GM23338 (cell line): ENCODE measurements at regions not wholly inside any gene's neighbourhood (a gene's known extent, or its start where the extent isn't known, plus 50 kb on each side); places are given as distances from the start of the nearest gene placed in this dataset.

Source experiments
- CREB1 ChIP-seq: fragments of 250-450 bp; sonication (Bioruptor Pico); IDR thresholded peaks from 2 replicates; pipeline ENCODE4 v1.5.0; 2020; ENCODE audit warnings: low read depth, mild to moderate bottlenecking, moderate library complexity
- CTCF ChIP-seq, 2 experiments: fragments of 200-600 bp in 1 of 2; sonication (generic) in 1 of 2; conservative IDR thresholded peaks; 2 replicates each; pipeline versions ENCODE4 v1.5.1 to v1.6.1; 2016 to 2017; ENCODE audit warnings: antibody characterized with exemption in 2 of 2, low read depth in 2 of 2, mild to moderate bottlenecking in 2 of 2, moderate library complexity in 1 of 2
- EZH2 ChIP-seq: fragments of 200-600 bp; sonication (generic); IDR thresholded peaks from one replicate; pipeline ENCODE4 v1.8.0; 2017; ENCODE audit warnings: antibody characterized with exemption, mild to moderate bottlenecking, low read depth; ENCODE audit not compliant: unreplicated experiment
- EZH2phosphoT487 ChIP-seq: fragments of 200-600 bp; sonication (generic); IDR thresholded peaks from one replicate; pipeline ENCODE4 v1.8.1; 2018; ENCODE audit warnings: antibody characterized with exemption; ENCODE audit not compliant: unreplicated experiment
- JUNB ChIP-seq: IDR thresholded peaks from one replicate; pipeline ENCODE4 v1.6.1; 2016; ENCODE audit warnings: antibody characterized with exemption; ENCODE audit not compliant: unreplicated experiment
- REST ChIP-seq: IDR thresholded peaks from one replicate; pipeline ENCODE4 v1.6.1; 2018; ENCODE audit warnings: antibody characterized with exemption; ENCODE audit not compliant: unreplicated experiment
- ZNF462 ChIP-seq: fragments of 250-450 bp; sonication (Bioruptor Pico); IDR thresholded peaks from 2 replicates; pipeline ENCODE4 v1.5.0; 2020; ENCODE audit warnings: mild to moderate bottlenecking, moderate library complexity

DNA sequence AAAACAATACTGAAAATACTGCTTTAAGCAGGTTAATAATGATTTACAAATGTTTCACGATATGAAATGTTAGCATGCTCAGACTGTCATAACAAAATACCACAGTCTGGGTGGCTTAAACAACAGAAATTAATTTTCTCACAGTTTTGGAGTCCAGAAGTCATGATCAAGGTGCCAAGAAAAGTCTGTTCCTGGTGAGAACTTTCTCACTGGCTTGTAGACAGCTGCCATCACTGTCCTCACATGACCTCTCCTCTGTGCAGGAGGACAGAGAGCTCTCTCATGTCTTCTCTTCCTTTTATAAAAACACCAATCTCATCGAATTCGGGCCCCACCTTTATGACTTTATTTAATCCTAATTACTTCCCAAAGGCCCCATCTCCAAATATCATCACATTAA is 426.7 kb downstream of the KLHL13 start:
- TF ChIP-seq EZH2phosphoT487: no peak
- TF ChIP-seq CTCF (conservative IDR thresholded peaks at IDR 0.05; ENCODE audit: low read depth in 2 of 2): no peak
- no peak for TF ChIP-seq JUNB
- no peak for TF ChIP-seq CREB1 (CRISPR knock-in tag)
- TF ChIP-seq REST: no peak
- no peak for TF ChIP-seq EZH2
- TF ChIP-seq ZNF462 (CRISPR knock-in tag): no peak
